ENCODE measurements at regions not wholly inside any gene's neighbourhood (a gene's known extent, or its start where the extent isn't known, plus 50 kb on each side); places are given as distances from the start of the nearest gene placed in this dataset.

- TF ChIP-seq CTCF (IDR thresholded peaks at IDR 0.05) (no peak), POLR2A (IDR thresholded peaks at IDR 0.05) (no peak)
Observed at GRCh38 chr2:6760132-6760531, 105.6 kb downstream of the CMPK2 start.

Data from esophagus squamous epithelium (tissue), 4 donors.